ENCODE measurements at regions not wholly inside any gene's neighbourhood (a gene's known extent, or its start where the extent isn't known, plus 50 kb on each side); places are given as distances from the start of the nearest gene placed in this dataset.

DNA sequence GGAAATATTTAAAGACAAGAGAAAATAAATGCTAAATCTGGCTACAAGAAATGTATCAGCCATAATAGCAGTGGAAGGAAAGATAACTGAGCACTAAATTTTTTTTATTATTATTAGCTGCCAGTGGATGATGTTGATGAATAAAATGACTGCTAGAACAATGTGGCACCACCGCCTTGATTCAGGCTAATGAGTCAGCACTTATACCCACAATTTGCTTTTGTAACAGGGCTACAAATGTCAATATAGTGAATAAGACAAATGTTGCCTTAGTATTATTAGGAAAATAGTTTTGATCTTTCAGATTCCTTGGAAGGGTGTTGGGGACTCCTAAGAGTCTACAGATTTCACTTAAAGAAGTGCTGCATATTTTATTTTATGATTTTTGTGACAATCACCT, 555.2 kb upstream of the GRAMD2B start:
- WGBS, 2 donors (ENCODE audit: low coverage in 1 of 2): 88 to 93% methylated on average over 1 of the region's 1 CpG
- no peaks in the 10 kb centered on the region for H3K27me3 ChIP-seq
- no peaks in the 10 kb centered on the region for H3K36me3 ChIP-seq
- TF ChIP-seq POLR2A (IDR thresholded peaks at IDR 0.05): no peak
- no peak for TF ChIP-seq POLR2AphosphoS5 (IDR thresholded peaks at IDR 0.05)
- TF ChIP-seq, protein P1, sequence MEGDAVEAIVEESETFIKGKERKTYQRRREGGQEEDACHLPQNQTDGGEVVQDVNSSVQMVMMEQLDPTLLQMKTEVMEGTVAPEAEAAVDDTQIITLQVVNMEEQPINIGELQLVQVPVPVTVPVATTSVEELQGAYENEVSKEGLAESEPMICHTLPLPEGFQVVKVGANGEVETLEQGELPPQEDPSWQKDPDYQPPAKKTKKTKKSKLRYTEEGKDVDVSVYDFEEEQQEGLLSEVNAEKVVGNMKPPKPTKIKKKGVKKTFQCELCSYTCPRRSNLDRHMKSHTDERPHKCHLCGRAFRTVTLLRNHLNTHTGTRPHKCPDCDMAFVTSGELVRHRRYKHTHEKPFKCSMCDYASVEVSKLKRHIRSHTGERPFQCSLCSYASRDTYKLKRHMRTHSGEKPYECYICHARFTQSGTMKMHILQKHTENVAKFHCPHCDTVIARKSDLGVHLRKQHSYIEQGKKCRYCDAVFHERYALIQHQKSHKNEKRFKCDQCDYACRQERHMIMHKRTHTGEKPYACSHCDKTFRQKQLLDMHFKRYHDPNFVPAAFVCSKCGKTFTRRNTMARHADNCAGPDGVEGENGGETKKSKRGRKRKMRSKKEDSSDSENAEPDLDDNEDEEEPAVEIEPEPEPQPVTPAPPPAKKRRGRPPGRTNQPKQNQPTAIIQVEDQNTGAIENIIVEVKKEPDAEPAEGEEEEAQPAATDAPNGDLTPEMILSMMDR (IDR thresholded peaks at IDR 0.05): no peak
- no peak for TF ChIP-seq EP300 (IDR thresholded peaks at IDR 0.05; ENCODE audit: low read depth)
- DNase-seq: no peak
- no peak overlapping the region for H3K27ac ChIP-seq
- intact Hi-C loops (cut with DNase I; ENCODE audit: low total_unique reads) (no loop called here), in situ Hi-C loops (cut with MboI; ENCODE audit: low pct_ligation_motif_present in 1 of 4, low pct_unique_long_range_greater_than_20kb in 1 of 4, low sequenced_read_pairs in 3 of 4) (no loop called here)
- no peaks in the 10 kb centered on the region for H3K4me1 ChIP-seq
- H3K9me3 ChIP-seq: no peaks in the 10 kb centered on the region
- H3K4me3 ChIP-seq: no peak overlapping the region

DNA sequence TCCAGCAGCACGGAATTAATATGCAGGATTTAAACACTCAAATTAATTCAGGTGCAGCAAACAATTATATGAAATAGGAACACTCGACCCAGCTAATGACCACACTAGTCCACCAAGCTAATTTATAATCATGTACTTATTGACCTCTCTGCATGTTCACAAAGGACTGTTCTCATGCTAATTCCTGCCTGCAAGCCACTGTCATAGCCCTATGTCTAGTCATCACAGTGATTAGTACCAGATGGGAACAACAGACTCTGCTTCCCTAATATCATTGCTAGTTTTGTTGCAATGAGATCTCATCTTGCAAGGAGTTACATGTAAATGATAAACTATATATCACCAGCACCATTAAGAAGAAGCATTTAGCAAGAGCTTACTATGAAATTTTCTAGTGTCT, 553.0 kb upstream of the GRAMD2B start:
- Histone ChIP-seq H3K27ac (no peak overlapping the region), H3K9me3 (no peaks in the 10 kb centered on the region), H3K36me3 (no peaks in the 10 kb centered on the region), H3K27me3 (no peaks in the 10 kb centered on the region), H3K4me1 (no peaks in the 10 kb centered on the region), H3K4me3 (no peak overlapping the region)
- TF ChIP-seq POLR2AphosphoS5 (IDR thresholded peaks at IDR 0.05) (no peak), POLR2A (IDR thresholded peaks at IDR 0.05) (no peak), EP300 (IDR thresholded peaks at IDR 0.05; ENCODE audit: low read depth) (no peak)
- TF ChIP-seq, protein P1 (IDR thresholded peaks at IDR 0.05): no peak
- intact Hi-C loops (cut with DNase I; ENCODE audit: low total_unique reads) (no loop called here), in situ Hi-C loops (cut with MboI; ENCODE audit: low pct_ligation_motif_present in 1 of 4, low pct_unique_long_range_greater_than_20kb in 1 of 4, low sequenced_read_pairs in 3 of 4) (no loop called here)
- no peak for DNase-seq
- 53 to 65% methylated on average over 2 of the region's 2 CpGs for WGBS, 2 donors (ENCODE audit: low coverage in 1 of 2)

DNA sequence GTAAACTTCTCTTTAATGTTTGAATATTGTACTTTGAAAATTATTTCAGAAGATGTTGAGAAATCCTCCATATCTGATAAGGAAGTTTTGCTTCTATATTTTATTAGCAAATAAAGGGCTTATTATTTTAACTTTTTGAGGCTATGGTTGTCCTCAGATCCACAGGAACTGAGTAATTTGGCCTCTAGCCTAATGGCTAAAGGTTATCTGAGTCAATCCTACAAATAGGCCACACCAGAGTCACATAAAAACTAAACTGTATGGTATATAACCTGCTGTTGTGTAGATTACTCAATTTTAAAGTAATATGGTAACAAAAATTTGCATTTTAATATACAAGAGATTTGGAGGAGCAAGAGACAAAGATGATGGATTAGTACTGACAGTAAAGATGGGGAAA, 549.2 kb upstream of the GRAMD2B start:
- H3K27me3 ChIP-seq: no peaks in the 10 kb centered on the region
- DNase-seq: no peak
- intact Hi-C loops (cut with DNase I; ENCODE audit: low total_unique reads) (no loop called here), in situ Hi-C loops (cut with MboI; ENCODE audit: low pct_ligation_motif_present in 1 of 4, low pct_unique_long_range_greater_than_20kb in 1 of 4, low sequenced_read_pairs in 3 of 4) (no loop called here)
- TF ChIP-seq POLR2AphosphoS5 (IDR thresholded peaks at IDR 0.05): no peak
- no peak for TF ChIP-seq EP300 (IDR thresholded peaks at IDR 0.05; ENCODE audit: low read depth)
- TF ChIP-seq POLR2A (IDR thresholded peaks at IDR 0.05): no peak
- TF ChIP-seq, protein P1 (IDR thresholded peaks at IDR 0.05): no peak
- H3K27ac ChIP-seq: no peak overlapping the region
- no peak overlapping the region for H3K4me3 ChIP-seq
- no peaks in the 10 kb centered on the region for H3K9me3 ChIP-seq
- no peaks in the 10 kb centered on the region for H3K4me1 ChIP-seq
- H3K36me3 ChIP-seq: no peaks in the 10 kb centered on the region

DNA sequence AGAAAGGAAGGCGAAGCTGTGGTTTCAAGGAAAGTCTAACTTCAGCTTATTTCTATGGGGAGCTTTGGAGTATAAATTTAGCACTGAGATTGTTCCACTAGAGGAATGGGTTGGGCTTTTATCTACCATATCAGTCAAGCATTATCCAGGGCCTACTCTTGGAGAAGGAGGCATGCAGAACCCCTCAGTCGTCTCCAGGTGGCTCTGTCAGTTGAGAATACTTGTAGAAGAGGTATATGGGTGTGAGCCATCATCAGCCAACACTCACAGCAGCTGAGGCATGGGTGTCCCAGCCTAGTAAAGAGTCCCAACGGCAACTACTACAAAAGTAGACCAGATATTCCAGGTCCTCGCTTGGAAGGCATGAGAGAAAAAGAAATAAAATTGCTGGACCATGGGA, 548.5 kb upstream of the GRAMD2B start:
- no peaks in the 10 kb centered on the region for H3K36me3 ChIP-seq
- no peaks in the 10 kb centered on the region for H3K9me3 ChIP-seq
- intact Hi-C loops (cut with DNase I; ENCODE audit: low total_unique reads): no loop called here
- H3K27ac ChIP-seq: no peak overlapping the region
- H3K4me1 ChIP-seq: no peaks in the 10 kb centered on the region
- in situ Hi-C loops (cut with MboI; ENCODE audit: low pct_ligation_motif_present in 1 of 4, low pct_unique_long_range_greater_than_20kb in 1 of 4, low sequenced_read_pairs in 3 of 4): no loop called here
- 71 to 79% methylated on average over 3 to 4 of the region's 4 CpGs for WGBS, 2 donors (ENCODE audit: low coverage in 1 of 2)
- H3K27me3 ChIP-seq: no peaks in the 10 kb centered on the region
- H3K4me3 ChIP-seq: no peak overlapping the region
- DNase-seq: no peak
- TF ChIP-seq EP300 (IDR thresholded peaks at IDR 0.05; ENCODE audit: low read depth): no peak
- no peak for TF ChIP-seq POLR2AphosphoS5 (IDR thresholded peaks at IDR 0.05)
- TF ChIP-seq, protein P1 (IDR thresholded peaks at IDR 0.05): no peak
- TF ChIP-seq POLR2A (IDR thresholded peaks at IDR 0.05): no peak
